ENCODE measurements at regions not wholly inside any gene's neighbourhood (a gene's known extent, or its start where the extent isn't known, plus 50 kb on each side); places are given as distances from the start of the nearest gene placed in this dataset.

DNA sequence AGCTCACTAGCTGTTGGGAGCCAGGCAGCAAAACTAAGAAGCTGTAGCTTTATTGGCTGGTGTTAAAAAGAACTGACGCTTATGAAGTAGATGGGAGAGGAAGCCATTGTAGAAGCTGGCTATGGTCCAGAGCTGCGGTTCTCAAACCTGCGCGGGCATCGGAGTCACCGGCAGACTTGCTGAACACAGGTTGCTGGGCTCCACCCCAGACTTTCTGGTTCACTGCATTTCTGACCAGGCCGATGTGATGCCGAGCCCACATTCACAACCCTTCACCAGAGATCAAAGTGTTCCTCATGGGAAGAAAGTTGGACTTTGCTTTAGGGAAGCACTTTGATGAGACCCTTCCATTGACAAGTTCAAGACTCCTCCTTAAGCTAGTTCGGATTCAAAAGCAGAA is 231.6 kb downstream of the QKI start:
- TF ChIP-seq, protein P1, sequence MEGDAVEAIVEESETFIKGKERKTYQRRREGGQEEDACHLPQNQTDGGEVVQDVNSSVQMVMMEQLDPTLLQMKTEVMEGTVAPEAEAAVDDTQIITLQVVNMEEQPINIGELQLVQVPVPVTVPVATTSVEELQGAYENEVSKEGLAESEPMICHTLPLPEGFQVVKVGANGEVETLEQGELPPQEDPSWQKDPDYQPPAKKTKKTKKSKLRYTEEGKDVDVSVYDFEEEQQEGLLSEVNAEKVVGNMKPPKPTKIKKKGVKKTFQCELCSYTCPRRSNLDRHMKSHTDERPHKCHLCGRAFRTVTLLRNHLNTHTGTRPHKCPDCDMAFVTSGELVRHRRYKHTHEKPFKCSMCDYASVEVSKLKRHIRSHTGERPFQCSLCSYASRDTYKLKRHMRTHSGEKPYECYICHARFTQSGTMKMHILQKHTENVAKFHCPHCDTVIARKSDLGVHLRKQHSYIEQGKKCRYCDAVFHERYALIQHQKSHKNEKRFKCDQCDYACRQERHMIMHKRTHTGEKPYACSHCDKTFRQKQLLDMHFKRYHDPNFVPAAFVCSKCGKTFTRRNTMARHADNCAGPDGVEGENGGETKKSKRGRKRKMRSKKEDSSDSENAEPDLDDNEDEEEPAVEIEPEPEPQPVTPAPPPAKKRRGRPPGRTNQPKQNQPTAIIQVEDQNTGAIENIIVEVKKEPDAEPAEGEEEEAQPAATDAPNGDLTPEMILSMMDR (IDR thresholded peaks at IDR 0.05): no peak

DNA sequence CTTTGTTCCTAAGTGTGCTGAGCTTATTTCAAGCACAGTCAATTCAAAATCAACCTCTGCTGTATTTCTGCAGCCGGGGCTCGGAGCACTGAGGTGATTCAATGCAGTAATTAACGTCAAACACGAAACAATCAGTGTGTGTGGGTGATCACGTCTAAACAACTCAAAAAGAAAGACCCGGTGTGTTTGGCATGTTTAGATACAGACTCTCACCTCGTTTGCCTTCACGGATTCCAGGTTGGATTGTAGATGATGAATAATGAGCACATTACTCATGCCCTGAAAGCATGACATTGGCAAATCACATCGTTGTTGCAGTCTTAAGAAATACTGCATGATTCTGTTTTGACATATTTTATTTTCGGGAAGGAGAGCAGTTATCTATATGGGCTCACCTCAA is 231.0 kb downstream of the QKI start:
- TF ChIP-seq, protein P1 (IDR thresholded peaks at IDR 0.05): no peak

DNA sequence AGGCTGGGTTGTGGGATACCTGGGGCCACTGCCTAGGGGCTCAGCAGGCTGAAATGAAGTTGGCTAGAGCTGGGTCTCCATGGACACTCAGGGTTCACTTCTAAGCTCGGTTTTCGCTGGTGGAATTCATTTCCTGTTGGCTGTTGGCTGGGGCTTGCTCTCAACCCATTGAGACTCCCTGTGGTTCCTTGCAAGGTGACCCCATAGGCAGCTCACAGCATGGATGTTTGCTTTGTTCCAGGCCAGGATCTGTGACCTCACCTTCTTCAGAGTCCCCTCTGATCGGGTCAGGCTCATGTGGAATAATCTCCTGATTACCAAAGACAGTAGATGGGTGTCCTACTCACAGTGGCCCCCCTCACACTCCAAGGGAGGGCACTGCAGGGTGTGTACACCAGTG is 229.3 kb downstream of the QKI start:
- TF ChIP-seq, protein P1 (IDR thresholded peaks at IDR 0.05): no peak

DNA sequence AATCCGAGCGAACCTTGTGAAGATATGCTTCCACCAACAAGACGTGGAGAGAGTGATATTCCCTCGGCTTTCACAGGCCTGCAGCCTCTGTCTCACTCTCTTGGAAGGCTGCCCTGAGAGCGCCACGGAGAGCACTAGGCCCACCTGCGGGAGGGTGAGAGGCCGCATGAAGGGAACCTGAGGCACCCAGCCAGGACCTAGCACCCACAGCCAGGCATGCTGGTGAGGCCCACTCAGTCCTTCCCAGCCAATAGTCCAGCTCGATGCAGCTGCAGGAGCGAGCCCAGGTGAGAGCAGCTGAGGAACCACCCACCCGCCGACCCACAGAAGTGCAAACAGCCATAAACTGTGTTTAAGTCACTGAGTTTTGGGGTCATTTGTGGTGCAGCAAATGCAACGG is 227.2 kb downstream of the QKI start:
- TF ChIP-seq, protein P1 (IDR thresholded peaks at IDR 0.05): no peak

DNA sequence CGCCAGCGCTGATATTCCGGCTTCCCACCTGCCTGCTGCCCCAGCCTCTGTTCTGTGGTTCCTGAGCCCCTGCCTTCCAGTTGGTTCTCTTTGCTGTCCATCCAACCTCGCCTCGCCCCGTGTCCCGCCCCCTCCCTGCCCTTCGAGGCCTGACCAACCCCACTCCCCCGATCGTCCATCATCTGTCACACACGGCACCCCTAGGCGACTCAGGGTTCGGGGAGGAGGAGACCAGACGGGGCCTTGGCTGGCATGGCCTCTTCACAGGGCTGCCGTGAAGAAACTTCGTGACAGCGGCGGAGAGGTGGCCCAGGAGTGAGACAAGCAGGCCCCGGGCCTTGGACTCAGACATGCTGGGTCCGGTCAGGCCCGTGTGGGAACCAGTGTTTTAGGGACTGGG is 226.1 kb downstream of the QKI start:
- TF ChIP-seq, protein P1 (IDR thresholded peaks at IDR 0.05): no peak

DNA sequence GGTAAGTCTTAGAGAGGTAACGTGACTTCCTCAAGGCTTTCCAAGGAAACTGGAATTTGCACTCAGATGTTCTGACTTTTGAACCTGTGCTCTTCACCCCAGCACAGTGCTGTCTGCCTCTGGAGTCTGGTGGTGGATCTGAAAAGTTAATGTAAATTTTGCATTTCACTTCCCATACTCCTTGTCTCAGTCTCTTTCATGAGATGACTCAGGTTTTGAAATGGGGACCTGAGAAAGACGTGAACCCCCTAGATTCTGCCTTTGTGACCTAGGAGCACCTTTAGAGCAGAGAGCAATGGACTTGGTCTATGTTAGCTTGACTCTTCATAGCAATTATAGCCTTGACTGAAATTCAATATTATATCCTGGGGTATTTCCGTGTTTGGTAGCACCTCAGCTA is 223.0 kb downstream of the QKI start:
- TF ChIP-seq, protein P1 (IDR thresholded peaks at IDR 0.05): no peak

DNA sequence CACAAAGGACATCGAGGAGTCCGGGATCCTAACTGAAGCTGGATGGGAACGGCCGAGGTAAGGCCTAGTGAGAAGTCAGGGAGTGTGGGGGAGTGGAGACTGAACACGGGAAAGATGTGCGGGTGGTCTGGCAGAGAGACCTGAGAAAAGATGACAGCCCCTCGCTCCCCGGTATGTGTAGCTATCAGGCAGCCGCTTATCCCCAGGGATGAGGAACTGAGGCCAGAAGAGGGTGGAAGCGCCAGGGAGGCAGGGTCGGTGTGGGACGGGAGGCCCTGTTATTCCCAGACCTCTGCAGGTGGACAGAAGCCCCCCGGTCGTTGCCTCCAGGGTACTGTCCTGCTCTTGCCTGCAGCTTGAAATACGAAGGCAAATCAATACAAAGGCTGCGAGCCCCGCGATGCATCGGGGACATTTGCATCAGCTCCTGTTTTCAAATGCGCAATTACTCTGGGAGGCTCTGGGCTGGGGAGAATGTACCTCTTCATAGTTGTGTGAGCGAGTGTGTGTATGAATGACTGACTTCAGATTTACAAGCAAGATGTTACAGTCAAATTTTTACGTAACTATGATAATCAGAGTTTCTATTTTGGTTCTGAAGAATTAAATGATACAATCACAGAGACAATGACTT is 221.3 kb downstream of the QKI start:
- TF ChIP-seq, protein P1 (IDR thresholded peaks at IDR 0.05): no peak

DNA sequence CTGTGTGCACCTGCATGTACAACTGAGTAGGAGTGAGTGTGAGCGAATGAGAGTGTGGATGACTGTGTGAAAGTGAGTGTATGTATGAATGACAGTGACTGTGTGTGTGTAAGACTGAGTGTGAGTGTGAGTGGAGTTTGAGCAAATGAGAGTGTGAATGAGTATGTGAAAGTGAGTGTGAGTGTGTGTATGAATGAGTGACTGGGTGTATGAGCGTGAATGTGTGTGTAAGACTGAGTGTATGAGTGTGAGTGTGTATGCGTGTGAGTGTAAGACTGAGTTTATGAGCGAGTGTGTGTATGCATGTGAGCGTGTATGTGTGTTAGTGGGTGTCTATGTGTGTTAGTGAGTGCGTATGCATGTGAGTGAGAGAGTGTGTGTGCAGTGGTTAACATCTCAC is 220.8 kb downstream of the QKI start:
- TF ChIP-seq, protein P1 (IDR thresholded peaks at IDR 0.05): no peak
